NK-92 (cell line): ENCODE measurements at regions not wholly inside any gene's neighbourhood (a gene's known extent, or its start where the extent isn't known, plus 50 kb on each side); places are given as distances from the start of the nearest gene placed in this dataset.

Experiments
- DNase-seq: peaks from one replicate; lab custom pipeline; 2025; ENCODE audit not compliant: unreplicated experiment; lab: John Stamatoyannopoulos, UW

DNA sequence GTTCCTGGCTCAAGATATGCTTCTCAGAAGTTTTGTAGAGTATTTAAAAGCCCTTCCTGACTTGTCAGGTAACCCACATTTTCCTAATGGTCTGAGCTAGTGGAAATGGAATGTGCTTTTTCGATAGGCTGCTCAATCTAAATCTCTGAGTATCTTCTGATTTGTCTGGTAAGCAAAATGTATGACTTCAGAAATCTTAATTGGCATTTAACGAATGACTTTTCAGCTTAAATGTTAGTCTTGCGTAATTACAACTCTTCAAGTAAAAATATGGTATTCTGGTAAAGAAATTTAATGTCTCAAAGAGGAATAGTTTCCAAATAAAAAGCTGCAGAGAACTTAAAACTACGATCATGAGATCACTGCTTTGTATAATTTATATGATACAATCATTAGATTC is 379.1 kb downstream of the ANKRD50 start:
- no peak for DNase-seq

DNA sequence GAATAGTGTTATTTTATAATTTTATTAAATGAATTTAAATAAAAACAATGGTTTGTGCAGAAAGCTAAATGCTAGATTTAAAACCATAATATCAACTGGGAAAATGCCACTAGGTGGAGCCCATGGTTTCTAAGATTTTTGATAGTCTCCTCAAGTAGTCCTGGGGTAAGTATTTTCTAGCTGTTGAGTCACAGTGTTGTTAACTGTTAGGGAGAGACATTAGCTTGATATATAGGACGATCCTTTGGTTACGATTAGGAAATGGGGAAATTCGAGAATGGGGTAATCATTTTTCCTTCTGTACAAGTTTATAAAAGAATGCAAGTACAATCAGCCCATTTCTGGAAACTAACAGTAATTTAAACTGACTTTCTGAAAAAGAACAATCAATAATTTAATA is 378.4 kb downstream of the ANKRD50 start:
- DNase-seq = no peak

DNA sequence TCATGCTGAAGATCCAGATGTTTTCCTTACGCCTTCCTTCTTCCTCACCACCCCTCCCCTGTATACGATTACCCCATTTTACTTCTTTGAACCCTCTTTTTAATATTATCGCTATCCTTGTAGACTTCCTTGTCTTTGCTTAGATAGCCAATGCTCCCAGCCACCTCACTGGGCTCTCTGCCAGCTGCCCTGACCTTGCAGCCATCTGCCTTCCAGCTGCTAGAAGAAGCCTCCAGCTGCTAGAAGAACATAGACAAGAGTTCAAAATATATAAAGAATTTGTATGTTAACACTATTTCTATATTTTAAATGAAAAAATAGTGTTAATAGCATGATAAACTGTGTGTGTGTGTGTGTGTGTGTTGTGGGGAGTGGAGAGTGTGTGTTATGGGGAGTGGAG is 374.7 kb downstream of the ANKRD50 start:
- no peak for DNase-seq

DNA sequence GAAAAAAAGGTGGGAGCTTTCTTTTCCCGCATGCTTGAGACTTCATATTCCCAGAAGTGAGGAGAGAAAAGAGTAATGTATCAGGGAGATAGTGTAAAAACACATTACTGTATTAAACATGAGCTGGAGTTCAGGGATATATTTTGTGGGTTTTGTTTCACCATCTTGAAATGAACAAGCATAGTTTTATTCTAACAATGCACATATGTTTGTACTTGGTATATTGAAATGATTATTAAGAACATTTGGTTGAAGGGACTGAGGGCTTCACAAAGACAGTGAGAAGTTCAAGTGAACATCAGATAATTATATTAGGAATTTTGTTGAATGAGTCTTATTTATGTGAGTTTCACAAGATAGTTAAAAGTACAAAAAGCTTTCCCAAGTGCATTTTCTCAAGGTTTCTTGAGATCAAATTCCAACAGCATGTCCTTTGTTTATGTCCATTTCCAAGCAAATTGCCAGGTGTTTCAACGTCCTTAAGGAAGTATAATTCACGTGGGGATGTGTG is 368.8 kb downstream of the ANKRD50 start:
- no peak for DNase-seq

DNA sequence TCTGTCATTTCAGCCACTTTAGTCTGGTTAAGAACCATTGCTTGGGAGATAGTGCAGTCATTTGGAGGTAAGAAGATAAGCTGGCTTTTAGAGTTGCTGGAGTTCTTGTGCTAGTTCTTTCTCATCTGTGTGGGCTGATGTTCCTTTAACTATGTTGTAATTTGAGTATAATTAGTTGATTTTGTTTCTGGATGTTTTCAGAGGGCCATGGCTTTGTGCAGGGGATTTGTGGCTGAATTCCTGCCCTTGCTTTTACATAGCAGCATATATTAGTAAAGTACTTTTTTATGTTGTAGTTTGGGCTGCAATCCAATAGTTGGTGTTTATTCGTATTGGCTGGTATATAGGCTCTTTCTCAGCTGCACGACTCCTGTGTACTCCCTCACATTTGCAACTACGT is 339.6 kb downstream of the ANKRD50 start:
- DNase-seq = no peak

DNA sequence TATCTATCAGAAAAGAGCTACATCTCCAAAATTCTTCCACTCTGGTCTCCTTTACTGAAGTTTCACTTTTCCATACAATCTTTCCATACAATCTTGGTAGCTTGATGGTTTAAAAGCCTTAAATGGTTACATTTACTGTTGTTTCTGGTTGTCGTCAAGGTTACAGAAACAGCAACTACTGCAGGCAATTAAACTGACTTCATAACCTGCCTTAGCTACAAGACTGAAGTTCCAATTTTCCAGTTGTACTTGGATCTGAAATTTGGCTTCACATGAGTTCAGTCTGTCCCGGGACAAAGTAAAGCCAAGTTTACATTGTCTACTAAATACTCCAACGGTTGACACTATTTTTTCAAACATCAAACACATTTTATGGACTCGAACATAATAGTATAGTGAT is 326.4 kb downstream of the ANKRD50 start:
- no peak for DNase-seq

DNA sequence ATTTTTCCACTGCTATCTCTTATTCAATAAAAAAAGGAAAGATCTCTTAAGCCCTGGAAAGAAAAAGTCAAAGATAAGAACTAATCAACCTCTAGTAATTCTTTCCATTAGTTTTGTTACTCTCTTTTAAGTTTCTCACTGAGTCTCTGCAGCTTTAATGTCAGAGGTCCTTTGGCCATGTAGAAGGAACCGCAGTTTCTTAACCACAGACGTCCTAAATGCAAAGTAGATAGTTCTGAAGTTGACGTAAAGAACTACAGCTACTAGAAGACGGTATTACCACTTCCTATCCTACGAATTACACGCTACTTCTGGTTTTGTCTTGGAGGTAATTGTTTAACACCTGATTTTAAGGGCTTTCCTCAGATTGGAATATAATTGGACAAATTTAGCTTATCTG is 325.9 kb downstream of the ANKRD50 start:
- no peak for DNase-seq

DNA sequence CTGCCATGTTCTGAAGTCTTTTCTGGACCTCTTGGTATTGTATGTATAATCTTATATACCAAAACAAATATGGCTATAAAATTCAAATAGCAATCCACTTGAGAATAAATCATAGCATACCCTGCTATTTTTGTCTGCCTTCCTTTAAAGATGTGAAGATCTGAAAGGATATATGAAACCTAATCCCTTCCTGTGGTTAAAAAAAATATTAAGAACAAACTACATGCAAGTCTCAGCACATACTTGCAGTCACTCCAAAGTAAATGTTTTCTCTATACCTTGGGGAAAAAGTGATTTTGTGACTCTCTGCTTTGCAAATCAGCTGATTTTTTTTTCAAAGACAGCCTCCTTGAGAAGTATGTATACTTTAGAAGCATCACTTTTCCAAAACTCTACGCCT is 322.9 kb downstream of the ANKRD50 start:
- DNase-seq = no peak

DNA sequence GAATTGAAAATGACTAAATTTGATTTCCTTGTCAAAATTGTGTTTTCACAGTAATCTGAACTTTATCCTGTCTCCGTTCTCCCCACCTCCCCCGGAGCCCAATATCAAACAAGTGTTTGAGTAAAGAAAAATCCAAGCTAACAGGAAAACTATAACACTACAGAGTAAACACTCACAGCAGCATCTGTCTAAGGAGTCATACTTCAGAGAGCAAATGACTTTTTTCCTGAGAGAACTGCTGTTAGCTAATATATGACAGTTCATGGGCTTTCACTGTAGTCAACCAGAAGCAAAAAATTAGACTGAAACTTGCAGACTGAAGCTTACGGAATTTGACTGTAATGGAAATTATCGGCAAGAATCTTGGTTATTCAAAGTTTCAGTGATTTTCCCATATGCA is 321.7 kb downstream of the ANKRD50 start:
- DNase-seq = no peak

DNA sequence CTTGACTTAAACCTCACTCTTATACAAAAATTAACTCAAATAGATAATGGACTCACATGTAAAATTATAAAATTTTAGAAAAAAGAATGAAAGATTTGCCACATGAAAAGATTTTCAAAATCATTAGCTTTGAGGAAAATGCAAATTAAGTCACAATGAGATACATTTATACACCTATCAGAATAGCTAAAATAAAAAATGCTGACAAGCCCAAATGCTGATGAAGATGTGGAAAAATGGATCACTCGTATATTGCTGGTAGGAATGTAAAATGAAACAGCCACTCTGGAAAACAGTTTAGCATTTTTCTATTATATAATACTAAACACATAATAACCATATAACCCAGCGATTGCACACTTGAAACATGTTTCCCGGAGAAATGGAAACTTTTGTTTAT is 316.2 kb downstream of the ANKRD50 start:
- no peak for DNase-seq

DNA sequence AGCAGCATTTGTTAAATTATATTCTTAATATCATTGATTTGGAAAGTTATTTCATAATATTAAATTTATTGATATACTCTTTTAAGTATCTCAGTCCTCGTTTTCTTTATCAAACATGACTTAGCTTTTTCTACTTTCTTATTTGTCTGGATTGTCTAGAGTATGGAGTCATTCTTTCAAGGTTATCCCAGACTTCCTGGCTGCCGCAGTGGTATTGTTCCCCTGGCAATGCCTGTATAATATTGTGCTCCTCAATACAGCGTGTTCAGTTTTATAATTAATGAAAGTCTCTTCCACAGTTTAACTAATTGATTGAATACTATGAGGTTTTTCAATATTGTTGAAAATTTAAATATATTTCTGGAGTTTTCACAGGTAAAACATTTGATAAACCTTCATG is 310.9 kb downstream of the ANKRD50 start:
- no peak for DNase-seq

DNA sequence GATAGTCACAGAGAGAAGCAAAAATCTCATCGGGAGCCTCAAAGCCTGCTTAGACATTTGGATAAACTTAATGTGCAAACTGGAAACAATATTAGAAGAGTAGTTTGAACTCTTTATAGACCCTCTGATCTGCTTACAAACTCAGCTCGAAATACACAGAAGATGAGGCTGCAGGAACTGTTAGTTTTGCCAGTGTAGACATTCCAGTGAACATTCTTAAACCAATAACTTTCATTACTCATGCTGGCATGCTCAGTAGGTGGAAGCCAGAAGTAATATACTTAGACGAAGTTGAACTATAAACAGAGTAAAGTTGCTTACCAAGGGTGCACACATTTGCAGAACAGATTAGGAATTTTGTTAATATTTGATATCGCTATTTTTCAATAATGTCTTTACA is 303.5 kb downstream of the ANKRD50 start:
- DNase-seq = no peak

DNA sequence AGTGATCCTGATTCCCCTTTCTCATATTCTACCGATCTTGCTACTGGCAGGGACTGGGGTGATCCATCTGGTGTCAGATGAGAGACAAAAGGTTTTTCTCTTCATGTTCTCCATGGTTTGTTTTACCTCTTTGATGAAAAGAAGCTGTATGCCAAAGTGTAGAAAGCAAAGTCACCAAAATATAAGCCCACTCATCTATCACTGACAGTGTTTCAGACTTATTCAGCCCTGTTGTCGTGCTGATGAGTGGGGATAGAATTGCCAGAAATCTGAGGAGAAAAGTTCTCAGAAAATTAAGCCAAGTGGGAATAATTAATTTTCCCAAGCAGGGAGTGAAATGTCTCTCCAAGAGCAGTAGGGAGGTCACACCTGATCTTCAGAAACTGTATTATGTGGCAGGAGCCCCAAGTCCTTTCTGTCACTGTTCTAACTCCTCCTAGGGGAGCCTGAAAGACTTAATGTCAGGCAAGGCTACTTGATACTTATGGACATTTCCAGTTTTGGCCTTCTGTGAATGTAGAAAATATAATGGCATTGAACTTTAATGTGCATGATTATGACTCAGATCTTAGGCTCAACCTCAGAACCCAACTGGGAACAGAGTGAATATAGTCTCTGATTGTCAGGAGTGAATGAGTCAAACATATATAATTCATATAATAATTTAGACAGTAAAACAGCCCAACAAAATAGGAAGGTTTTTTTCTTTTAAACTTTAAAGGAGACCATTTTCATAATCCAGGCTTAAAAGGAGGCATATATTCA is 298.1 kb downstream of the ANKRD50 start:
- no peak for DNase-seq

DNA sequence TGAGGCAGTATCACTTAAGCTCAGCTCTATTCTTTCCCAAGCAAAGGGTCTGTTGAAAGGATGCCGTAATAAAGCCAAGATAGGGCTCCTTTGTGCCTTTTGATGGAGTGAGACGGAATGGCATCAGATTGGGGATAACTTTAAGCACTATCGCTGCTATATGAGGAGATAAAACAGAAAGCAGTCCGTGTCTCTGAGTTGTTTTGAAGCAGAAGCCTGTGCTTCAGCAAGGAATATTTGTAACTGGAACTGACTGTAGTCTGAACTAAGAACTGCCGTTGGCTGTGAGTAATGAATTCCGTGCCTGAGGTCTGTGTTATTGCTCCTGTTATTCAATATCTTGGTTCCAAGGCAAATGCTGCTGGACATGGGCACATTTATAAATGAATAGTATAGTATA is 297.4 kb downstream of the ANKRD50 start:
- no peak for DNase-seq

DNA sequence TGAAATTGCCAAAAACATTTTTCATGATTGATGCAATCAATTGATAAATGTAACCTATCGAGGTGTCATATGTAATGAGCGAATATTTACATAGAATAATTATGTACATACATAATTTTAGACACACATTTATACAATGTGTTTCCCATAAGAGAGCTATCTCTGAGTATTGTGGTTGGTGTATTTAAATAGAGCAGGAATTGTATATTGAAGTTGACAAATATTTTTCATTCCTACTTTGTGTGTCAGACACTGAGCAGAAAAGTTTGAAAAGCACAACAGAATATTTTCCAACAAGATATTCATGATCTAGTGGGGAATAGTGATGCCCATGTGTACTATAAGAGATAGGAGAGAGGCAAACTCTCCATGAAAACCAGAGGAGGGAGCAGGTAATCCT is 295.2 kb downstream of the ANKRD50 start:
- DNase-seq = no peak

DNA sequence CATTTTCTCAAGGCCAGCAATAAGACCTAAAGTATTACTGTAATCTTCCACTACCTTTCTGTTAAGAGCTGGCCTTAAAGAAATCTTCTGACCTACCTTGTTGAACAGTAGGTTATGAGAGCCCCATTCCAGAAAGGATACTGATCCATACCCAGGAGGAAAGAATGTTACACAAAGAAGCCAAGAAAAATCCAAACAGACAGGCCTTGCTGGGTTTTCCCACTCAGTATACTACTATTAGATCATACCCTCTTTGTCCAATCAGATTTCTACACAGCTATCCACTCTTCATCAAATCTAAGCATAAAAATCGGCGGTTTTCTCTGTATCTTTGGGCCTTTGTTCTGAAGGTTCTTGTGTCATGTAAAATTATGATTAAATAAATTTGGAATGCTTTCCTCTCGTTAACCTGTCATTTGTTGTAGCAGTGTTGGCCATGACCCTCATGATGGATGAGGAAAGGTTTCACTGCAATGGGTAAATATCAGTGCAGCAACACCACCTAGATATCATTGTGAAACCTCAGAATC is 292.3 kb downstream of the ANKRD50 start:
- no peak for DNase-seq

DNA sequence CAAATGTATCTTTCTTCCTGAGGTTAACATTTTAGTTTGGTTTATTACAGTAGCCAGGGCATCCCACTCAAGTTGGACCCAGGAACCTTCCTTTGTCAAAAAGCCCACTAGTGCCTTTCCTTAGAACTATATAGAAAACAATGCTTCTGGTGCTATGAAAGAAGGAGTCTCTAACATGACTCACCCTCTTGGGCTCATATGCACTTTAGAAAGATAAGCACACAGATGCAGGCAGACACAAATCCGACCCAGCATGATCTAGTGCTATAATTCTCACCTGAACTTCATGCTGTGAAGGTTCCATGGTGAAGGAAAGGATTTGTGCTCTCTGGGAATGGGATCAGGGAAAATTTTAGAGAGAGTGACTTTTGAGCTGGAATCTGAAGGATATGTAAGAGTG is 289.4 kb downstream of the ANKRD50 start:
- DNase-seq = no peak

DNA sequence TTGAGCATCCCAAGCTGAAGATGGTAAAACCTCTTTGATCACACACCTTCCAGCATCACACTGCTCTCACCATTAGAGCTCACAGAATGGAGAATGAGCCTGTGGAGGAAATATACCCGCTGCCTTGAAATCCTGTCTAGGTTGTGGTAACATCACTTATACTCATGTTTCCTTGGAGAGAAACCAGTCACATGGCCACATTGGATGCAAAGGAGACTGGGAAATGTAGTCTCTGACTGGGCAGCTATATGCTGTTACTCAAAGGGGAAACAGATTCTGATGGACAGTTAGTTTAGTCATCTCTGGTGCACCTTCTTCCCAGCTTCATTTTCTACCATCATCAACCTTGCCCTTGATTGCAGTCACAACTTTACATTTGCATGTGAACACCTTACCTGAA is 286.3 kb downstream of the ANKRD50 start:
- DNase-seq = no peak

DNA sequence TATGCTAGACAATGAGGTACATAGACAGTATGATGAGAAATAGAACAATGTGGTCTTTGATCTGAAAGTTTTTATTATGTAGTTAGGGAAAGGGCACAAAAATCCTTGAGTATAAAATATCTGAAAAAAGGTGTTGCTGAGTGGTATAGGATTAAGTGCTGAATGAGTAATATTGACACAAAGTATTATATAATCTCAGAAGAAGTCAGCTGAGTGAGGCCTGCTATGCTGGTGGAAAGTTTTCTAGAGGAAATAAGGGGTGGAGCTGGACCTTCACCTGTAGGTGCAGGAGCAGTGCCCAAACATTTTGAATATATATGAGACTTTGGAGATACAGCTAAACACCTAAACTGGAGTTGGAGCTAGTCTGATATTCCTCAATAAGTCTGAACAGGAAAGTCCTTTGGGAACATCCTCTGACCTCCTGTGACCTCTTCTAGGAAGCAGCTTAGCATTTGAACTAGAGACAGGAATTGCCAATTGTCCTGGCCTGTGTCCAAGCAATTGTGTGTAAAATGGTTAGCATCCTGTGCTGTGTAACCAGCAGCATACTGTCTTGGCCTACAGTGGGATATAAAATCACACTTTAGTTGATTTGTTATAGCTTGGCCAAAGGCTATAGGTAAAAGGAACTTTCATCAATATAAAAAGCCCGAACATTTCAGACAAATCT is 285.3 kb downstream of the ANKRD50 start:
- DNase-seq = no peak

DNA sequence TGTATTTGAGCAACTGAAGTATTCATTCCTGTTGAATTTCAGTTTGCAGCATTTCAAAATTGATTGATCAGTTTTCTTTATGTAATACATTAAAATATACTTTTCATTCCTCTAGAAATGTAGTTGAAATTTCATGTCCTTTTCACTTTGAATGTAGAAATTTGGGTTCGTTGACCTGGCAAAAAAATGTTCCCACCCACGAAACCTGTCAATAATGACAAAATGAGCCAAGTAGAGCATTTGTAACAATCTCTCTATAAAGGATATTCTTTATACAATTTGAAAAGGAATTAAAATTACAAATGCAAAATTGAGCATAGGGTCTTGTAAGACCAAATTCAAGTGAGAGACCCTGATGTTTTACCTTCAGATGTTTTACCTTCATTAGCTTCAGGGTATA is 283.9 kb downstream of the ANKRD50 start:
- DNase-seq = no peak

DNA sequence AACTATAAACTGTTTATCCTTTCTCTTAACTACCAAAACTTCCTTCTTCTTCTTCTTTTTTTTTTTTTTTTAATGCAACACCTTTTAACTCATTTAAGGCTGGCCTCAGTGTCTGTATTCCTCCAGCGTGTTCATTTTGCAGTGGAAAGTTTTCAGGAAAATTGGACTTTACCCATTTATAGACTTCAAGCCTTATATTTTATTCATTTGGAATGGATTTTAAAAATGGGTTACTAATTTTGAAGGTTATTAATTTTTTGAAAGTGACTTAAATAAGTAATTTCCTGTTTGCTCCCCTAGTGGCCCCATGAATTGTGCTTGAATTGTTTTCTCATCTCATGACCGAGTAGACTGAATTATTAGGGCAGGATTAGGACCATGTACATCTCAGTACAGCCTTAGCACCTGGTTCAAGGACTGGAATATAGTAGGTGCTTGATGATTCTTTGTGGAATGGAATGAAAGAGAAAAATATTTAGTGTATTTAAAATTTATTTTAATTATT is 282.7 kb downstream of the ANKRD50 start:
- DNase-seq = no peak

DNA sequence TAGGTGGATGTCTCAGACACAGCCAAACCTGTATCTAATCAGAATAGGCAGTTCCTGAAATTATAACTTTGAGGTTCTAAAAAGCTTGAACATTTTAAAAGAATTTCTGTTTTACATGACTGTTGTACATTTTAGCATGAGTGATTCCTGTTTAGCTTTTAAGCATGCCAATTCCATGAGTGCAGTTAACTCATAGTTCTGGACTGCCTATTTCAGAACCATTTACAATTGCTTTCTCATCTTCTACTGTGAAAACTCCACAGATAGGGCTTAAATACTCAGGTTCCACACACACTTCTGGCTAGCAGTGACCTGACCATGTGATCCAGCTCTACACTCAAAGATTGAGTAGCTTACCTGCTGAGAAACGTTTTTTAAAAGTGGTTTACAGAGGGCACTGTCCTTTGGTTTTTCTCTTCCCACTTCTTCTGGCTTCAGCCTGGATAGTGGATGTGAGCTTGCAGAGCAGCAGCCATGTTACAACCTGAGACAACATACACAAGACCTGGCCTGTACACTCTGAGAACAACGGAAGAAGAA is 280.8 kb downstream of the ANKRD50 start:
- no peak for DNase-seq
